ENCODE measurements at regions not wholly inside any gene's neighbourhood (a gene's known extent, or its start where the extent isn't known, plus 50 kb on each side); places are given as distances from the start of the nearest gene placed in this dataset.

DNA sequence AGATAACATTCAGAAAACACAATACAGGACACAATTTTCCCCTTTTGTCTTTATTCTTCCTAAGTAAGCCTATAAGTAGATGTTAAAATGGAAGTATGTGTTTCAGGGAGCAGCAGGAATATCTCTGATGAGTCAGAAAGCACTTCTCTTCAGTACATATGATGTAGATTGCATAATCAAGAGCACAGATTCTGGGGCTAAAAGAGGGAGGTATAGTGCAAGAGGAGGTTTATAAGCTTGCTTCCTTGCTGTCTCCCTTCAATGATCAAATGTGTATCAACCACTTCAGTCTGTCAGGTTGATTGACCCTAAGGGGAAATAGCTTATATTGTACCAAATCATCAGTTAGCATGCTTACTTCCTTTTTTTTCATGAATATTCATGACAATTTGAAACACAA, 822.8 kb downstream of the BRINP3 start:
- intact Hi-C loops (cut with DNase I) = no loop called here
- ATAC-seq (no peak), DNase-seq (no peak)
- Histone ChIP-seq H3K4me3 (no peak overlapping the region), H3K27me3 (no peaks in the 10 kb centered on the region), H3K9me3 (no peaks in the 10 kb centered on the region), H3K36me3 (replicated peaks in 1 of 2; ENCODE audit: insufficient read depth in 1 of 2, low read depth in 2 of 2) (no peaks in the 10 kb centered on the region), H3K4me1 (no peaks in the 10 kb centered on the region), H3K27ac (no peak overlapping the region)
- TF ChIP-seq, protein P1, sequence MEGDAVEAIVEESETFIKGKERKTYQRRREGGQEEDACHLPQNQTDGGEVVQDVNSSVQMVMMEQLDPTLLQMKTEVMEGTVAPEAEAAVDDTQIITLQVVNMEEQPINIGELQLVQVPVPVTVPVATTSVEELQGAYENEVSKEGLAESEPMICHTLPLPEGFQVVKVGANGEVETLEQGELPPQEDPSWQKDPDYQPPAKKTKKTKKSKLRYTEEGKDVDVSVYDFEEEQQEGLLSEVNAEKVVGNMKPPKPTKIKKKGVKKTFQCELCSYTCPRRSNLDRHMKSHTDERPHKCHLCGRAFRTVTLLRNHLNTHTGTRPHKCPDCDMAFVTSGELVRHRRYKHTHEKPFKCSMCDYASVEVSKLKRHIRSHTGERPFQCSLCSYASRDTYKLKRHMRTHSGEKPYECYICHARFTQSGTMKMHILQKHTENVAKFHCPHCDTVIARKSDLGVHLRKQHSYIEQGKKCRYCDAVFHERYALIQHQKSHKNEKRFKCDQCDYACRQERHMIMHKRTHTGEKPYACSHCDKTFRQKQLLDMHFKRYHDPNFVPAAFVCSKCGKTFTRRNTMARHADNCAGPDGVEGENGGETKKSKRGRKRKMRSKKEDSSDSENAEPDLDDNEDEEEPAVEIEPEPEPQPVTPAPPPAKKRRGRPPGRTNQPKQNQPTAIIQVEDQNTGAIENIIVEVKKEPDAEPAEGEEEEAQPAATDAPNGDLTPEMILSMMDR (IDR thresholded peaks at IDR 0.05) = no peak
- no peak for TF ChIP-seq POLR2A (IDR thresholded peaks at IDR 0.05)

DNA sequence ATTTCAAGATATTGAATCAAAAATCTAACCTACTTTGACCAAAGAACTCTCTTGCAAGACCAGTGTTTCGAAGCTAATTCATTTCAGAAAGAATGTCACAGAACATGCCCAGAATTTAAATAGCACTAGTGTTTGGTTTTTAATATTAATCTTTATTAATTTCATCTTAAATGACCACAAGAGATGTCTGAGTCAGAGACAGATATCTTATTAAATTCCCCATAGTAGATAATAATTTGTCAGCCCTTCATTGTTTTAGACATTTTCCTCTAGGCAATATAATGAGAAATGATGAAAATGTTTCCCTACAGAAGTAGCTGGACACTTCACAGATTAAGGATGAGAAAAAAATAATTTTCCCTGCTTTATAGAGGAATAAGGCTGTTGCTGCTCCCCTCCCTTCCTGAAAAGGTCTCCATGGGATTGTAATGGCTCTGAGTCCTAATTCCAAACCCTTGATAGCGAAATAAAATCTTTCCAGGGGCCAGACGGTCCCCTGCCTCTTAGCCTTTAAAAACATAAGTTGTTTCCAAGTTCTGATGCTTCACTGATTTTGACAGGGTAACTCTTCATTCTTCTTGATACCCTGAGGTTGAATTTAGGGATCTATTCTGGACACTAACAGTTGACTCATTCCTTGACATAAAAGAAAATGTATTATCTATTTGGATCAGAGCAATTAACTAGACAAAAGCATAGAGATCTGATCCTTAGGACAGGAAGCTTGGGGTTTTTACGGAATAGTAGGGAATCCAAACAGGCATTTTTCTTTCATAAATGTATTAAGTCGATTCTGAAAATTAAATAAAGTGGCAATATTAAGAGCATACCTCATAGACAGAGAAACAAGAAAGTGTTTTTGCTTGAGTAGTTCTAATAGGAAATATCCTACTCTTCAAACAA, 820.8 kb downstream of the BRINP3 start:
- H3K27ac ChIP-seq = no peak overlapping the region
- no peaks in the 10 kb centered on the region for H3K4me1 ChIP-seq
- intact Hi-C loops (cut with DNase I) = no loop called here
- no peak for DNase-seq
- 49 to 64% methylated on average over 5 of the region's 5 CpGs for WGBS, 2 donors
- H3K9me3 ChIP-seq = no peaks in the 10 kb centered on the region
- no peaks in the 10 kb centered on the region for H3K27me3 ChIP-seq
- no peak overlapping the region for H3K4me3 ChIP-seq
- H3K36me3 ChIP-seq (replicated peaks in 1 of 2; ENCODE audit: insufficient read depth in 1 of 2, low read depth in 2 of 2) = no peaks in the 10 kb centered on the region
- ATAC-seq = no peak
- TF ChIP-seq, protein P1 (IDR thresholded peaks at IDR 0.05) = no peak
- no peak for TF ChIP-seq POLR2A (IDR thresholded peaks at IDR 0.05)

DNA sequence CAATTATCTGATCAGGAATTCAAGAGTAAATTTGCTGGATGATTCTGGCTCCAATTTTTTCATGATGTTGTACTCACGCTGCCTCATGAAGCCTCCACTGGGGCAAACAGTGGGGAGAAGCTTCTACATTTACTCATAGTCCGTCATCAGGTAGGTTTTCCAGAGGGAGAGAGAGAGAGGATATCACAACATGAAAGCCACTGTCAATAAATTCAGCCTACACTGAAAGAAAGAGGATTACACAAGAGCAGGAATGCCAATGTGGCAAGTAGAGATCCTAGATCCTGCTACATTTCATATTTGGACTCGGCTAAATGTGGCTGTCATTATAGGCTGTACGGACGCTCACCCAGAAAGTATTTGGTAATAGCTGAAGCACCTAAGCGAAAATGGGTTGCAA, 819.9 kb downstream of the BRINP3 start:
- H3K4me3 ChIP-seq = no peak overlapping the region
- intact Hi-C loops (cut with DNase I) = no loop called here
- no peak for TF ChIP-seq POLR2A (IDR thresholded peaks at IDR 0.05)
- TF ChIP-seq, protein P1 (IDR thresholded peaks at IDR 0.05) = no peak
- H3K4me1 ChIP-seq = no peaks in the 10 kb centered on the region
- no peaks in the 10 kb centered on the region for H3K9me3 ChIP-seq
- no peaks in the 10 kb centered on the region for H3K36me3 ChIP-seq (replicated peaks in 1 of 2; ENCODE audit: insufficient read depth in 1 of 2, low read depth in 2 of 2)
- ATAC-seq (no peak), DNase-seq (no peak)
- 71 to 76% methylated on average over 6 of the region's 6 CpGs for WGBS, 2 donors
- H3K27me3 ChIP-seq = no peaks in the 10 kb centered on the region
- H3K27ac ChIP-seq = no peak overlapping the region

DNA sequence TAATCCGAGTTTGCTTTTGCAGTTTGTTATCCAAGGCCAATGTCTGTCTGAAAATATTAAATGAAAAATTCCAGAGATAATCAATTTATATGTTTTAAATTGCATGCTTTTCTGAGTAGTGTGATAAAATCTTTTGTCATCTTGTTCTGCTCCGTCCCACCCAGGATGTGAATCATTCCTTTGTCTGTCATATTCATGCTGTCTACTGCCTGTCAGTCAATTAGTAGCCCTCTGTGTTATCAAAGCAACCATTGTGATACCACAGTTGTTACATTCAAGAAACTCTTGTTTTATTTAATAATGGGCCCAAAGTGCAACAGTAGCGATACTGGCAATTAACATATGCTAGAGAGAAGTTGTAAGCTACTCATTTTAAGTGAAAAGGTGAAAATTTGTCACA, 819.3 kb downstream of the BRINP3 start:
- intact Hi-C loops (cut with DNase I) = no loop called here
- no peak overlapping the region for H3K4me3 ChIP-seq
- ATAC-seq (no peak), DNase-seq (no peak)
- WGBS, 2 donors = 44 to 47% methylated on average over 3 of the region's 3 CpGs
- H3K27ac ChIP-seq = no peak overlapping the region
- no peaks in the 10 kb centered on the region for H3K36me3 ChIP-seq (replicated peaks in 1 of 2; ENCODE audit: insufficient read depth in 1 of 2, low read depth in 2 of 2)
- no peaks in the 10 kb centered on the region for H3K4me1 ChIP-seq
- H3K27me3 ChIP-seq = no peaks in the 10 kb centered on the region
- TF ChIP-seq, protein P1 (IDR thresholded peaks at IDR 0.05) = no peak
- TF ChIP-seq POLR2A (IDR thresholded peaks at IDR 0.05) = no peak
- H3K9me3 ChIP-seq = no peaks in the 10 kb centered on the region

DNA sequence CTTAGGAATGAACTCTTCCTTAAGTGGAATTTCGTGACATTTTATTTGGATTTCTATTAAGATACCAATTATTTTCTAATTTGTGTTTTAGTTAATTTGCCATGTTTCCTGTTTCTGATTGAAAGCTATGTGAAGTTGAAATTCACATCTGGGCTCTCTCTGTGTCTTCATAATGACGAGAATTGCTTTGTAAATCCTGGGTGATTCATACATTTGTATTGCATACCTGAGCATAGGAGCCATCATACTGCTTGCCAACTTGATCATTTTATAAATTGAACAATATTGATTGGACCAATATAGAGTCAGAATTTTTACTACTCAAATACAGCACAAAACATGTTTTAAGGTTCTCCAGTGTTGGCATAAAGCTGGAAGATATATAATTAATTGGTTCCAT, 817.9 kb downstream of the BRINP3 start:
- H3K27me3 ChIP-seq = no peaks in the 10 kb centered on the region
- DNase-seq (no peak), ATAC-seq (no peak)
- intact Hi-C loops (cut with DNase I) = no loop called here
- no peaks in the 10 kb centered on the region for H3K9me3 ChIP-seq
- 59 to 64% methylated on average over 2 of the region's 2 CpGs for WGBS, 2 donors
- H3K27ac ChIP-seq = no peak overlapping the region
- no peaks in the 10 kb centered on the region for H3K4me1 ChIP-seq
- H3K36me3 ChIP-seq (replicated peaks in 1 of 2; ENCODE audit: insufficient read depth in 1 of 2, low read depth in 2 of 2) = no peaks in the 10 kb centered on the region
- TF ChIP-seq POLR2A (IDR thresholded peaks at IDR 0.05) = no peak
- TF ChIP-seq, protein P1 (IDR thresholded peaks at IDR 0.05) = no peak
- H3K4me3 ChIP-seq = no peak overlapping the region

Measured in body of pancreas (tissue), 4 donors.